GM21576 (cell line): ENCODE measurements at regions not wholly inside any gene's neighbourhood (a gene's known extent, or its start where the extent isn't known, plus 50 kb on each side); places are given as distances from the start of the nearest gene placed in this dataset.

Experiments
- ATAC-seq: cut with Tn5 transposase; IDR thresholded peaks from one replicate; pipeline ENCODE4 v1.9.1; 2021; ENCODE audit warnings: mild to moderate bottlenecking, moderate library complexity; ENCODE audit not compliant: unreplicated experiment

DNA sequence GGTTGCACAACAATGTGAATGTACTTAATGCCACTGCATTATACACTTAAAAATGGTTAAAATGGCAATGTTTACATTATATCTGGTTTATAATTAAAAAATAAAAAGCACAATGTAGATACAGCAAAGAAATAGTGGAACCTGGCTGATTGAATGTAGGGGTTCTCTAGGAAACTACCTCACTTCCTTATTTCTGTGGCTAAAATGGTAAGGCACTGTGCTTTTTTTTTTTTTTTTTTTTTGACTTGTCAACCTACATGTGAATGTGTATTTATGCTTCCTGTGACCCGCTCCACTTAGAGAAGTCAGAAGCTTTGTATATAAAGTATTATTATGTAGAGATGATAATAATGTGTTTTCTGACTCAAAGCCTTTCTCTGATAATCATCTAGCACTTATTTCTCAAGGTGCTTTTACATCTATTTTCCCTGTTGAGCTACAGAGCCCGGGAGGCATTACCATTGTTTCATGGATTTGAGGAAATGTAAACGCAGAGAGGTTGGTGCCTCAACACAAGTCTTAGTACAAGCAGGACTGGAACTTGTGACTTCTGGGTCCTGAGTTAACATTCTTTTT lies 55.0 kb downstream of the SOX4 start:
- ATAC-seq: no peak

DNA sequence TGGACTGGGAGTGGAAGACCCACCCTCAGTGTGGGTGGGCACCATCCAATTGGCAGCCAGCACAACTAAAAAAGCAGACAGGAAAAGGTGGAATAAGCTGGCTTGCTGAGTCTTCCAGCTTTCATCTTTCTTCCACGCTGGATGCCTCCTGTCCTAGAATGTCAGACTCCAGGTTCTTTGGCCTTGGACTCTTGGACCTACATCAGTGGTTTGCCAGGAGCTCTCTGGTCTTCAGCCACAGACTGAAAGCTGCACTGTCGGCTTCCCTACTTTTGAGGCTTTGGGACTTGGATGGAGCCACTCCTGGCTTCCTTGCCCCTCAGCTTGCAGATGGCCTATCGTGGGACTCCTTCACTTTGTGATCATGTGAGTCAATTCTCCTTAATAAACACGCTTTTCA lies 59.8 kb downstream of the SOX4 start:
- ATAC-seq: no peak

DNA sequence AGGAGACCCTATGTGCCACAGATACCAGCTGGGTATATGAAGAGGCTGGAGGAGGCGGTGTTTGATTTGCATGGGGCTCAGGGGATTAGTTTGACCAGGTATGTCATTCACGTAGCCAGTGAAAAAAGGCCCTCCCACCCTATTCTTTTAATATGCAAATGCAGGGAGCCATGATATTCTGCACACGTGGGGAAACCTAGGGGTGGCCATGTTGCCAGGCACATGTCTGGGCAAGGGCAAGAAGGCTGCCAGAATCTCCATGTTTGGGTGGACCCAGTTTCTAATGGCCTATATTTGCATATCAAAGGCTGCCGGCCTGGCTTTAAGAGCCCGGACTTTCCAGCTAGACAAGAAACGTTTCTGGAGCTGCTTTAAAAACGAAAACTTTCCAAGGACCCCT lies 60.4 kb downstream of the SOX4 start:
- ATAC-seq: no peak

DNA sequence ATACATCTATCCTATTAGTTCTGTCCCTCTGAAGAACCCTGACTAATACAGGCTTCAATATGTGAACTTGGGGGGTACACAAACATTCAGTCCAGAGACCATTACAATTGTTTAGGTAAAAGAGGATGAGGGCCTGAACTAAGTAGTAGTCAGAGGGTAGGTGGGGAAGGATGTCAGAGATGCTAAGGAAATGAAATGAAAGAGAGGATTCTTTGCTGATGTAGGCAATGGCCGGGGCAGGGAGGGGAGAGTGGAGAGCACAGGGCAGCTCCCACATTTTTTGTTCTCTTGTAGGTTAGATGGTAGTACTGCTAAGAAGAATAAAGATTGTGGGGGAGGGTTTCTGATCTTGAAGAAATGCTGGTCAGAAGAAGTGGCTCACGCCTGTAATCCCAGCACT lies 60.8 kb downstream of the SOX4 start:
- no peak for ATAC-seq

DNA sequence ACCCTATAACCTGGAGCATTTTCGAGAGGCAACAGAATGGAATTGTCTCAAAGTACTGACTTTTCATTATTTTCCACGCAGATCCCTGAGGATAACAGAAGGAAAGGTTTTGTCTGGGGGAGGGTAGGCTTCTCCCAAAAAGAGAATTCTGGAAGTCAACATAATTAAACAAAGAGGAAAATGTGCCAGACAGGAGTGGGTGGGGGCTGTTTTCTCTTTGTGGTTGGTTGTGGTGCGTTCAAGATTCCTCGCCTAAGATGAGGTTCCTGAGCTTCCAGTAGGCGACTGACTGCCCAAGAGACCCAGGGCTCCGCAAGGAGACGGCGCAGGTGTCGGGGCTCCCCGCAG lies 70.4 kb downstream of the SOX4 start:
- no peak for ATAC-seq

DNA sequence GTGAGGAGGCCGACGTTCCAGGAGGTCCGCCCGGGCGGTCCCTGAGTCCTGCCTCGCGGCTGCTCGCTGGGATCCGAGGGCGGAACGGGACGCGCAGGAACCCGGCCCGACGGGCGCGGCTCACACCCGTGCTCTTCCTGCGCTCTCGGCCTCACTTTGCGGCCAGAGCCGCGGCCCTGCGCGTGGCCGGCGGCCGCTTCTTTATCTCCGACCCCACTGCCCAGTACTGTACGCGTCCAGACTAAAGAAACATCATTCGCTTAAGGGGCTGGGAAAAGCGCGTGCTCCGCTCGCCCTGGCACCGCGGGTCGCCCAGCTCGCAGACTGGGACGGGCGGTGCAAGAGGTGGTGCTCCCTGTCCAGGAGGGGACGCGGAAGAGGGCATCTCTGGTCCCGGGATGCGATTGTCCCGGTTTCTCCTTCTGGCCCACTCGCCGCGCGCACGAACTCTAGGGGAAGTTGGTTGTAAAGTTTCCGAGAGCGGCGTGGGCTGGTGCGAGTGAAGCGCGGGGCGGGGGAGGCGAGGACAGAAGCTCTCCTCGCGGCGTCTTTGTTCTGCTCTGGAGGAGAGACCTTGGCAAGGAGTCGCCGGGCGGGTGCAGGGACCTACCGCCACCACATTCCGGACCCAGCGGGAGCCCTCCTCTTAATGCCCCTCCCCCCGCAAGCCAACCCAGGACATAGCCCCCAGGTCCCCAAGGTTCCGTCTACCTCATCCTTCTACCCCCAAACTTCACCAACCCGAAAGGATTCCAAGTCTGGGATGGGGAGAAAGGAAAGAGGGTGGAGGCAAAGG lies 71.0 kb downstream of the SOX4 start:
- no peak for ATAC-seq

DNA sequence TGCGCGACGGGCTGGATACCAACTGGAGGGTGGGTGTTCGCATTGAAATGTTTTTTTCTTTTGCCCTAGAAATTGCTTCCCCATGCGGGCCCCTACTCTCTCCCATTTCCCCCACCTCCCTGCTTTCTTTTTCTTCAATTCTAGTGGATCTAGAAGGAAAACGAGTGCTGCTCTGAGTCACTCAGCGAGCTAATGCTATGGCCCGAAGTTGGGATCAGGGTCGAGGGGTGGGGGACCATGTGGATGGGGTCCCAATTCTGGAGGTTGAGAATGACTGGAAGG lies 71.5 kb downstream of the SOX4 start:
- no peak for ATAC-seq

DNA sequence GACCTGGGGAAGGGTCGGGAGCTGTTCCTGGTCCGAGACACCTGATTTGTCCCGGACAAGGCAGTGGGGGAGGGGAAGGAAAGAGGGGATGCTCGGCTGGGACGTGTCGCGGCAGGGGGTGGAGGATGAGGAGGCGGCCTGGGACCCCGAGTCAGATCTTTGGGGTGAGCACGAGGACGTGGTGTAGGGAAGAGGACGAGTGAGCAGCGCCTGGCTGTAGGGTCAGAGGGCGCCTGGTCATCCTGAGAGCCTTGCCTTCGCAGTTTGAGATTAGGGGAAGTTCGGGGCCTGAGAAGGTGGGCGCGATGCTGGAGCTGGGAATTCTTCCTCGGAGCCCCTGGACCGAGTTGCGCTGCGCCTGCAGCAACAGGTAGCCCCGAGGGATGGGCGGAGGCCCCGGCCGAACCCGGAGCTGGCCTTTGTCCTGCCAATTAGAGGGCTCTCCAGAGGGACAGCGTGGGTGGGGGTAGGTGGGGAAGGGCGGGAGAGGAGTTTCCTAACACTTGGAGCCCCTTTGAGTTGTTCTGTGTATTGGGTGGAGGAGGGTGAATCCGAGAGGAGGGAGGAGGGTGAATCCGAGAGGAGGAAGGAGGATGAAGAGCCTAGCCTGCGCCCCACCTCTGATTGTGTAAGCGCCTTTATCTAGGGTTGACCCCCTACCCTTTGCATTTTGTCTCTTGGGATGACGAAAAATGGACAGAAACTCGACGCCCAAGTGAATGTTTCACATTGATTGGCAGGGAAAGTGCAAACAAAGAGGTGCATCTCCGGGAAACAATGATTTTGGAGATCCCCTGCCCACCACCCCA lies 72.0 kb downstream of the SOX4 start:
- no peak for ATAC-seq

DNA sequence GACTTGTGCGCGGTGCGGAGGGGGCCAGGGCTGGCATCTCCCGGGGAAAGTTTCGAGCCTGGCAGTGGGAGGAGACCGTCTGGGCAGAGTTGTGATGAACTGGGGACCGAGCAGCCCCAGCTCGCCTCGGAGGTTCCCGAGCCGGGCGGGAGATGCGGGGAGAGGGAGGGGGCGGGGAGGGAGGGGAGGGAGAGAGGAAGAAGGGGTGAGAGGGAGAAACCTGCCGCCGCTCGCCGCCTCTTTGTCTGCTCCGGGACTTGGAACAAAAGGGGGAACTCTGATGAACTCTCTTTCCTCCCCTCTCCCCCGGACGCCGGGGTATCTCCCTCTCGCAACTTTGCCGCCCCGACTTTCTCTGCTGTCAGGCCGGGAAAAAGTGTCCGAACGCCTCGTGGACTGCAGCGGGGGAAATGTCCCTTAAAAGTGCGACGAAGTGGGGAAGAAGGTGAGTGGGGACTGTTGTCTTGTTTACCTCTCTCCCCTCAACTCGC lies 72.7 kb downstream of the SOX4 start:
- no peak for ATAC-seq

DNA sequence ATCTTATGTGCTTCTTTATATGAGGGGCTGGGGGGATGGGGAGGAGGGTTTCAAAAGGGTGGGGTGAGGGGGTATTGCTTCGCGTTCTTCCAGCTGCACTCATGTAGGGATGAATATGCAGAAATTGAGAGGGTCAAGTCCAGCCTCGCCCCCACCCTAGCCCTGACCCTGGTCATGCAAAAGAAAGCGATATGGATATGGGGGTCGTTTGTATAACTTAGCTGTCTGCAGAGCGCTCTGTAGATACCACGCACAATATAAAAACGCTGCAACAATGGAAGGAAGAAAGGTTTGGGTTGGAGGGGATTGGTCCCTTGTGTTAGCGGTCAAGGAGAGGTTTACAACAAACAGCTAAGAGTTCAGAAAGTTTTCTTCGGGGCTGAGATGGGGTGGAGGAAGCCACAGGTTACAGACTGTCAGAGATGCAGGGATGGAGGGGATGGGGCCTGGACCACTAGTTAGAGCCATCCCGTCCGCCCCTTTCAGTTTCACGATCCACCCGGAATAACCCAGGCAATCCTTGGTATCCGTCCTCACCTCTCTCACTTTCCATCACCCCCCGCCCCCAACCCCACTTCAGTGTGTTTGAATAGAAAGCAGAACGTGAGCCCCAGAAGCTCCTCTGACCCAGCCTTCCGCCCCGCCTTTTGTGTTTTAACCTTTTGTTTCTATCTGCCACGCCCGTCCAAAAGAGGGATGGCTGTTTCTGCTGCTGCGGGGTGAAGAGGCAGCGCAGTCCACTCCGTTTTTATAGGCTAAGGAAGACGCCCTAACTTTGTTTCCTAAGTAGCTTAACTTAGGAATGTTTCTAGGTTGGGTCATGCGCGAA lies 73.5 kb downstream of the SOX4 start:
- ATAC-seq: no peak

DNA sequence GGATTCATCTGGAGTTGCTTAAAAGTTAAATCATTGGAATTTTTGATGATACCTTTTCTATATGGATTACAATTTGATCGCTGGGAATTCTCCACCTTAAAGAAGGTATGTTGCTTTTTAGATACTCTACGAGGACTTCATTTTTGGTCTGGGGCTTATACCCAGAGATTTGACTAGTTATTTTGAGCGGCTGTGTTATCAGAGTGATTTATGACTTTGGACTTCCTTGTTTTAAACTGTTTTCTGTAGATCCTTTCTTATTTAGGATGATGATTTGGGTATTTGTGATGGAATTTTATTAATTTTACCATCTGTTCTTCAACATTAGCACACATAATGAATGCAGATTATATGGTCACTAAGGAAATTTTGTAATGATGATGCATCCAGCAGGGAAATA lies 75.2 kb downstream of the SOX4 start:
- no peak for ATAC-seq

DNA sequence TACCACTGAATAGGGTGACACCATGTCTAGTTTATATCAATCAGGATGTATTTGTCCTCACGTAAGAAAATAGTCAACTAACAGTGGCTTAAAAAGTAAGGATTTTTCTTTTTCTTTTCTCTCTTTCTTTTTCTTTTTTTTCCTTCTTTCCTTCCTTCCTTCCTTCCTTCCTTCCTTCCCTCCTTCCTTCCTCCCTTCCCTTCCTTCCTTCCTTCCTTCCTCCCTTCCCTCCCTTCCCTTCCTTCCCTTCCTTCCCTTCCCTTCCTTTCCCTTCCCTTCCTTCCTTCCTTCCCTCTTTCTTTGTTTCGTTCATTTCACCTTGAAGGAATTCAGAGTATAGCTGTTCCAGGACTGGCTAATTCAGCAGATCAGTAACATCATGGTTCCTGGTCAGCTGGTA lies 83.2 kb downstream of the SOX4 start:
- no peak for ATAC-seq

DNA sequence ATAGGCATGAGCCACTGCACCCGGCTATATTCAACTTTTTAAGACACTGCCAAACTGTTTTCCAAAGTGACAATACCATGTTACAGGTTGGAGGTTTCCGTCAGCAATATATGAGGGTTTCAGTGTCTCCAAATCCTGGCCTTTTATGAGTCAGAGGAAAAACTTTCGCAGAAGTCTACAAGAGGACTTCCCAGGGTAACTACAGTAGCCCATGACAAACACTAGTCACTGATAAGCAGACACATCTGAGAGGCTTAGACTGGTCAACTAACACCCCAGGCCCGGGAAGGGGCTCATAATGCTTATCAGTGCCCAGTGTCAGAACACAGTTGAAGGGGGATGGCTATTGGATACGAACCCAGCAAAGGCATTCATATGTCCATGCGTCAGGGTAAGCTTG lies 85.4 kb downstream of the SOX4 start:
- no peak for ATAC-seq

DNA sequence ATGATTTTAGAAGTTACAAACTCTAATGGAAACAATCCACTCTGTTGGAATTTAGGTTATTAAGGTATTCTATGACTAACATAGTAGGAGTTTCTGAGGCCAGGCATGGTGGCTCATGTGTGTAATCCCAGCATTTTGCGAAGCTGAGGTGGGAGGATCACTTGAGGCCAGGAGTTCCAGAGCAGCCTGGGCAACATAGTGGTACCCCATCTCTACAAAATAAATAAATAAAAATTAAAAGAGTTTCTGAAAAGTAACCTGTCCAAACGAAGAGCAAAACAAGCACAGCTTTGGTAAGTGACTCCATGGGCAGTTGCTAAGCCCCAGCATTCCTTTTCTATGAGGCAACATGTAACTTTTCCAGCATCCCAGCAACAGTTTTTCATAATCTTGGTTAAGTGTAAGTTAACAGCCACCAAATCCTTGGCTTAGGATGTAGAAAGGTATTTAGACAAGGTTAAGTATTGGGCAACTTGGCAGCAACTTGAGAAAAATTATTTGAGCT lies 86.3 kb downstream of the SOX4 start:
- no peak for ATAC-seq

DNA sequence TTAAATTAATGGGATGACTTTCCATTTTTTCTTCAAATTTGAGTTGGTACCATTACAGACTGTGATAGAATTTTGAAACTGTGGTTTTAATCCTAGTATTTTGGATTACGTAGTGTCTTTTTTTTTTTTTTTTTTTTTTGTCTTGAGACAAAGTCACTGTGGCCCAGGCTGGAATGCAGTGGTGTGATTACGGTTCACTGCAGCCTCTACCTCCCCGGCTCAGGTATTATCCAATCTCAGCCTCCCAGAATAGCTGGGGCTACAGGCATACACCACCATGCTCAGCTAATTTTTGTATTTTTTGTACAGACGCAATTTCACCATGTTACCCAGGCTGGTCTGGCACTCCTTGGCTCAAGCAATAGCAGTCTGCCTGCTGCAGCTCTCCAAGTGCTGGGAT lies 87.1 kb downstream of the SOX4 start:
- ATAC-seq: no peak

DNA sequence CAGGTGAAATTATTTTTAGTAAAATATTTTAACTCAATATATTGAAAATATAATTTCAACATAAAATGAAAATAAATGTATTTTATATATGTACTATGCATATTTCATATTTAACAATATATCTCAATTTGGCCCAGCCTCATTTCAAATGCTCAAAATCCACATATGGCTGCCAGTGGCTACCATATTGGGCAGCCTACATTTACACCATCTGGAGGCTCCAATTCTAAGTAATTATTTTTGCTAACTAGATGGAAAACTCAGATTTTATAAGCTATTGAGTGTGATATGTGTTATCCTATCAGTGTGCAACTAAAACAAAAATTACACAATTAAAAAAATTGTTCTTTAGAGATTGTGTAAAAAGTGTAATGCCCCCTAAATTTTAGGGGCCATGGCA lies 96.9 kb downstream of the SOX4 start:
- ATAC-seq: no peak

DNA sequence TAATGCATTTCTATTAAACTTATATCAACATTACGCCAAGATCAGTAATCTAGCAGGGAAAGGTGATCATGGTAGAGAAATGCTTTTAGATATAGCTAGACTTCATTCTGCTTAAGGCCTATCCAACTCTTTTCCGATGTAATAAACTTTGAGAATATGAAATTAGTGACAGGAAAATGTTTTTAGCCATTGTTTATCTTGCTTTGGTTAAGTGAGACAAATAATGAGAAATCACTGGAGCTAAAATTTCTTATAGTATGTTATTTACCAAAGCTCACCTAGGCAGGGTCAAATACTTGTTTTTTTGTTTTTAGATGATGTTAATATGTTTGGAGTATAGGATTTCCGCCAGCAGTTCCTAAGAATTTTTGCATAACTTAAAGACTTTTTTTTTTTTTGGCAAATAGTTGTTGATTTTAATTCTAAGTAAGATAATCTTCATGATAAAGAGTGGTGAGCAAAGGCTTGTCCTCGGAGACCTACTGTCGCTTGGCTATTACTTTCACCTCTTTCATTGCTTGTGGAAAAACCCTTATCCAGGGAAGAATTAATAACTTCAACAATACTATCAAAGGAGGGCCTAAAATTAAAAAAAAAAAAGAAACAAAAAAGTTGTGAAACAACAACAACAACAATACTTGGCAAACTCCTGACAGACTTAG lies 98.3 kb downstream of the SOX4 start:
- ATAC-seq: no peak

DNA sequence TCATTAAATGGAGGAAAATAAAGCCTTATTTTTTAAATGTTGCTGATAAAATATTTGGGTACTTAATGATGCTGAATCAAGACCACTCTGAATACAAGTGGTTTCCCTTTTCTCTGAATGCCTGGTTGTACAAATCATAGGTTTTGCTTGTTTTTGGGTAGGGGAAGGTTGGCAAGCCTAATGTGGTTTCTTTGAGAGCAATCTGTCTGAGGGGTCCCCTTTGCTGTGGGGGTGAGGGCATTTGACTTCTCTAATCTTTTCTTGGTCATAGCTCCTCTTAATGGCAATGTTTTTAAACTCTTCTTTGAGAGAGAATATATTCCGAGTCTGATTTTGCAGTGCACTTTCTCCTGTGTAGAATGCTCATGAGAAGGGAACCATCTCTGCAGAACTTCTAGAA lies 99.2 kb downstream of the SOX4 start:
- ATAC-seq: no peak

DNA sequence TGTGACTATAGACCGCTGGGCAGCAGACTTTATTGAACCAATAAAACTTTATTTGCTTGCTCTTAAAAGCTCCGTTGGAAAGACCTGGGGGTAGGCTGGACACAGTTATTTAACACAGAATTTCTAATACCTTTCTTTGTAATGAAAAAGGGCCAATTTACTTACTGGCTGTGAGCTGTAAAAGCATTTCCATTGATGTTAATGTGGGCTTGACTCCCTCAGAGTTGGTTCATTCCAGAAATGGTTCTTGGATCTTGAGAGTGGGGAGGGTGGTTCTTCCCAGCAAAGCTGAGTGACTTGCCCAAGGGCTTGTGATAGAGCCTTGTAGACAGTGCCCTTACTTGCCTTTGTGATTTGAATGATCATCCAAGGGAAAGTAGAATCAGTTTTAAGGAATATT lies 100.6 kb downstream of the SOX4 start:
- no peak for ATAC-seq

DNA sequence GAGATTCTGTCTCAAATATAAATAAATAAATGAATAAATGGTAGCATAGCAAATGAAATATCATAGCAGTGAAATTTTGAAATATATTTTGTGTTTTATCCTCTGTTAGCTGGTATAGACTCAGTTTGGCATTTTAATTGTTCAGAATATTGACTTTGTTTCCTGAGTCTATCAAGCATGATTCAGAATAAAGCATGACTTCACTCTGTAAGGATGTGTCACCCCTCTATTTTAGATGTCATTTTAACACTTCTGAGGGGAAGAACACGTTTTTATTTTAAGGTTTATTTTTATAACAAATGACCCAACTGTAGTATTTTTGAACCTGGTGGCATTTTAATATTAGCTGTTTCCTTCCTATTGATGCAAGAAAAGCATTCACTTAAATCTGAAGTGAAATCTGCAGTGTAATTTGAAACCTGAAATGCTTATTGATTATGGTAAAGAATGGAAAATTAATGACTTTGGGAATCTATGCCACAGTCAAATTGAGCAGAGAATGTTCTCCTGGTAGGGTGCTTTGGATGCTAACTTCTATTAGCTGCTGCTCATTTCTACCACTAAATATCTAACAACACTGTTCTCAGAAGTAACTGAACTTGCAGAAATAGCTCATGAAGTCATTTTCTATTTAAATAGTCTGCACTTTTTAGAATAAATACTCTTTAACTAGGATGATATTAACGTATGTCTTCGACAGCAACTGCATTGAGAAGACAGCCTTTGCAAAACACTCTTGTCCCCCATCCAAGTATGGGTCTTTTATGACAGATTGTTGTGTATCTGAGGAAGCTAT lies 114.2 kb downstream of the SOX4 start:
- no peak for ATAC-seq
